Myocyte (in vitro differentiated cells): ENCODE measurements at regions not wholly inside any gene's neighbourhood (a gene's known extent, or its start where the extent isn't known, plus 50 kb on each side); places are given as distances from the start of the nearest gene placed in this dataset.
A peak's percentile ranks its signal among the peaks of the same experiment; 100 is the strongest.
"Not testable (repeated sequence)": the region's sequence is repeated elsewhere in the genome, so short reads cannot be mapped to it uniquely, and the experiment has no call there.

Experiments used
- DNase-seq: peaks from one replicate; pipeline ENCODE4 v3.0.0-alpha.2; 2012; ENCODE audit warnings: low read depth

GRCh38 chr7:79653136-79653631 is 199.7 kb upstream of the MAGI2 start:
- DNase-seq = no peak

DNA sequence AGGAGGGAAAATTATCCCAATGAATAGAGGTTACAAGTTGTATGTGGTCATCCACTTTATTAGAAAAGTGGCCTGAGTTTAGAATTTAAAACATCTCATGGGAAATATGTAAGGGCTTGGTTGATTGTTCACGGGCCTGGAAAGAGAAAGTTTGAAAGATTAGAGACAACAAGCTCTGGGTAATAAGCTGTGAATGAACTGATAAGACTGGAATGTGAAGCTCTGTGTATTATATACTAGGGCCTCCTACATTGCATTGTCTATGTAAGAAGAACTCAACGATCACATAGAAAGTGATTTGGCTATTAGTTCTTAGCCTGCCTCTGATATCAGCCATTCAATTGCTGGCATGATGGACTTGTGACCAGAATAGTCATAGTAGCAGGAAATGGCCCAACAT is 199.2 kb upstream of the MAGI2 start:
- DNase-seq = no peak

DNA sequence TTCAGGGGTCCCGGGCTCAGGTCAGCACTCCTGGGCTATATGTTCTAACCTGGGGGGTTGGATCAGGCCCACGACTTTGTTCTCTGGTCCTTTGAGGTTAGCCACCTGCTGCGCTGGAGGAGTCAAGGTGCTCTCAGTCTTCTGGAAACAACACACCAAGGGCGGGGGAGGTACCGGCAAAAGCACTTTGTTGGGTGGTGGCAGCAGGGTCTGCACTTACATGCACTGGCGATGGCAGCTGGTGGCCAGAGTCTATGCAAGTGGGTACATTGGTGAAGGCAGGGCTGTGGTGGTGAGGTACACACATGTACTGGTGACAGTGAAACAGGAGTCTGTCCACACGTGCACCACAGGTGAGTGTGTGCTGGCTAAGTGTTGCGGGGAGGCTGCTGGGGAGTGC is 194.2 kb upstream of the MAGI2 start:
- DNase-seq = no peak

GRCh38 chr7:79646278-79646677 is 192.8 kb upstream of the MAGI2 start:
- DNase-seq = no peak

- no peak for DNase-seq
These were observed 183.4 kb upstream of the MAGI2 start for GRCh38 chr7:79636849-79637248.

- not testable (repeated sequence) for DNase-seq
These were observed 172.5 kb upstream of the MAGI2 start for GRCh38 chr7:79625921-79626320.

GRCh38 chr7:79624336-79624735 is 170.9 kb upstream of the MAGI2 start:
- peak; percentile 7 for DNase-seq

GRCh38 chr7:79622781-79623180 is 169.3 kb upstream of the MAGI2 start:
- DNase-seq = no peak

GRCh38 chr7:79620291-79620690 is 166.8 kb upstream of the MAGI2 start:
- no peak for DNase-seq

GRCh38 chr7:79619216-79619615 is 165.7 kb upstream of the MAGI2 start:
- DNase-seq = no peak

DNA sequence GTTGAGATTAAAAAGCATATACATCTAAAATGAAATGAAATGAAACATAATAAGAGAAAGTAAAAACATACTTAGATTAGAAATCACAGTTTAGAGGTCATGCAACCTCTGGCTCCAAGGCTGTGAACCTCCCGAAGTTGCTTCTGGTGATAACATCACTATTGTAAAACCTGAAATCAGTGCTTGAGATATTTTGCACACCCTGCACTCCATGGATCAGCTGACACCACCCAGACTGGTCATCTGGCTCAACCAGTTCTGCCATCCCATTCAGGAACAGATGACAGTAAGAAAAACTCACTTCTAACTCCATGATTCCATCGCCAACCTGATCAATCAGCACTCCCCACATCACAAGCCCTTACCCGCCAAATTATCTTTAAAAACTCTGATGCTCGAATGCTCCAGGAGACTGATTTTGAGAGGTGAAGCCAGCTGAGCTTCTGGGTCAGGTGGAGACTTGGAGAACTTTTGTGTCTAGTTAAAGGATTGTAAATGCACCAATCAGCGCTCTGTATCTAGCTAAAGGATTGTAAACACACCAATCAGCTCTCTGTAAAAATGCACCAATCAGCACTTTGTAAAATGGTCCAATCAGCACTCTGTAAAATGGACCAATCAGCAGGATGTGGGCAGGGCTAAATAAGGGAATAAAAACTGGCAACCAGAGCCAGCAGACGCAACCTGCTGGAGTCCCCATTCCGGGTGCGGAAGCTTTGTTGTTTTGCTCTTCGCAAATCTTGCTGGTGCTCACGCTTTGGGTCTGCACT is 162.6 kb upstream of the MAGI2 start:
- DNase-seq = no peak

- no peak for DNase-seq
These were observed 162.0 kb upstream of the MAGI2 start for GRCh38 chr7:79615466-79615865.

GRCh38 chr7:79612903-79613302 is 159.4 kb upstream of the MAGI2 start:
- no peak for DNase-seq

DNA sequence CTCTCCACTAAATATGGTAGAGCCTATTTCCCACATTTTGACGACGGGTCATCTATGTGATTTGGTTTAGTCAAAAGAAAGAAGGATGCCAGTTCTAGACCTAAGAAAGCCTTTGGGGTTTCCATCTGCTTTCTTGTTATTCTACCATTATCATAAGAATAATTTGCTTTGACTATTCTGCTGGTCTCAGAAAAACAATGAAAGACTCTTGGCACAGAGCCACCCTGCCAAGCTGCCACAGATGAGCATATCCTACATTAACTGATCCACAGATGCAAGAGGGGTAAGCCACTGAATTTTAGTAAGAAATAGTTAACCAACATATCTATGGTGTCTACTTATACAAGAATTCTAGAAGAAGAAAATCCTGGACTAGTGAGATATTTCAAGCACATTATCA is 158.6 kb upstream of the MAGI2 start:
- peak; percentile 22 for DNase-seq

DNA sequence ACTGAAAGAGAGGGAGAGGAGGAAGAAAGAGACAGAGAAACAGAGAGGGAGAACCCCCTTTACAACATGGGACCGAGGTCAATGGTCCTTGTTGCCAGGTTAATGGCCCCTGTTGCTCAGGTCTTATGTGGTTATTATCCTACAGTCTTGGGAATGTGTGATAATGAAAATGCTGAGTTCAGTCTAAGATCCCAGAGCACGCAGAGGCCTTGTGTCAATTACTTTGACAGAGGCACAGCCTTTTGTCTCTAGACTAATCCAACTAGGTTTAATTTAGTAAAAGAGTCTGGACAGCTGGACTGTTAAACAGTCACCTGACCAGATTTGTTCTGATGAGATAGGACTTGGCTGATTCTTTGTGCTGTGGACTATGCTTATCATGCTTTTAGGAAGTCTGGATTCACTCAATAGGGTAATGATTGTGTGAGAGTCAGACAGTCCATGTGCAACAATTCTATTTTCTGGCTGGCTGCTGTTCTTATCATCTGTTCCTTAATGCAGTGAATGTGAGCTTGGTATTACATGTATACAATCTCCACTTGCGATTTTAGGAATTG is 157.4 kb upstream of the MAGI2 start:
- peak; percentile 33 for DNase-seq

DNA sequence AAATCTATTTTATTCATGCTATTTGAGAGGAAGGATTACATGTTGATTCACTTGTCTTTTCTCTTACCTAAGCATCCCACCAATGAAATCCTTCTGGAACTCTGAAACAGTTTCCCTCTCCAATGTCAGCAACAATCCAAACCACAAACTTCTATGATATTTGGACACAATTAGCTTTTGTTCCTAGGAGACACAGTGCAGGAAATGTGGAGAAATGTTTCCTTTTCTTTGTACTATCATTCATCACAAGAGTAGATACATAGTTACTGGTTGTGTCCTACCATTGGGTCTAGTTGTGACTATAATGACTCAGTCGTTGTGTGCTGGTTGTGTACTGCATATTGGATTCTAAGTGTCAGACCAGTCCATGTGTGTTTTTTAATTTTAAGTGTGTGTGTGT is 156.8 kb upstream of the MAGI2 start:
- peak; percentile 52 for DNase-seq

DNA sequence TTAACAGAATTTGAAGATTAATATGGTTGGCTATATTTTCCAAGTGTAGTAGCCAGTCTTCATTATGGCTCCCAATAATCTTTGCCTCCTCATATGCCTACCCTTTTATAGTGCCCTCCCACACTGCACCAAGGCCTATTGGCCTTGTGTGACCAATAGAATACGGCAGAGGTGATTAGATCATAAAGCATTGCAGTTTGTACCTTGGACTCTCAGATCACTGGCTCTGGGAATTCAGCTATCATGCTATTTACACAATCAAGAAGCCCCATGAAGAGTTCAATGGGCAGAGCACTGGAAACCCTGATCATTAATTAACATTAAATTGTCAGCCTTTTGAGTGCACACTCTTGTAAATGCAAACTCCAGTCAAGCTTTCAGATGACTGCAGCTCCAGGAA is 154.5 kb upstream of the MAGI2 start:
- DNase-seq = no peak

DNA sequence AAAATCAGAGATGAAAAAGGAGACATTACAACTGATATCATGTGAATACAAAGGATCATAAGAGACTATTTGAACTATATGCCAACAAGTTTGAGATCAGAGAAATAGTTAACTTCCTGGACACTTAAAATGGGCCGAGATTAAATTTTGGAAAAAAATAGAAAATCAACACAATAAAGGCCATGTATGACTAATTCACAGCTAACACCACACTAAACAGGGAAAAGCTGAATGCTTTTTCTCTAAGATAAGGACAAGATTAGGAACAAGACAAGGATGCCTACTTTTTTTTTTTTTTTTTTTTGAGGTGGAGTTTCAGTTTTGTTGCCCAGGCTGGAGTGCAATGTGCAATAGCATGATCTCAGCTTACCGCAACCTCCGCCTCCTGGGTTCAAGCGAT is 151.4 kb upstream of the MAGI2 start:
- no peak for DNase-seq

GRCh38 chr7:79598351-79598750 is 144.9 kb upstream of the MAGI2 start:
- no peak for DNase-seq

- DNase-seq = not testable (repeated sequence)
These were observed 141.2 kb upstream of the MAGI2 start for GRCh38 chr7:79594671-79595070.

- peak; percentile 24 for DNase-seq
These were observed 140.4 kb upstream of the MAGI2 start for GRCh38 chr7:79593866-79594301.

GRCh38 chr7:79590916-79591623 is 137.6 kb upstream of the MAGI2 start:
- no peak for DNase-seq
